ENCODE measurements at regions not wholly inside any gene's neighbourhood (a gene's known extent, or its start where the extent isn't known, plus 50 kb on each side); places are given as distances from the start of the nearest gene placed in this dataset.

DNA sequence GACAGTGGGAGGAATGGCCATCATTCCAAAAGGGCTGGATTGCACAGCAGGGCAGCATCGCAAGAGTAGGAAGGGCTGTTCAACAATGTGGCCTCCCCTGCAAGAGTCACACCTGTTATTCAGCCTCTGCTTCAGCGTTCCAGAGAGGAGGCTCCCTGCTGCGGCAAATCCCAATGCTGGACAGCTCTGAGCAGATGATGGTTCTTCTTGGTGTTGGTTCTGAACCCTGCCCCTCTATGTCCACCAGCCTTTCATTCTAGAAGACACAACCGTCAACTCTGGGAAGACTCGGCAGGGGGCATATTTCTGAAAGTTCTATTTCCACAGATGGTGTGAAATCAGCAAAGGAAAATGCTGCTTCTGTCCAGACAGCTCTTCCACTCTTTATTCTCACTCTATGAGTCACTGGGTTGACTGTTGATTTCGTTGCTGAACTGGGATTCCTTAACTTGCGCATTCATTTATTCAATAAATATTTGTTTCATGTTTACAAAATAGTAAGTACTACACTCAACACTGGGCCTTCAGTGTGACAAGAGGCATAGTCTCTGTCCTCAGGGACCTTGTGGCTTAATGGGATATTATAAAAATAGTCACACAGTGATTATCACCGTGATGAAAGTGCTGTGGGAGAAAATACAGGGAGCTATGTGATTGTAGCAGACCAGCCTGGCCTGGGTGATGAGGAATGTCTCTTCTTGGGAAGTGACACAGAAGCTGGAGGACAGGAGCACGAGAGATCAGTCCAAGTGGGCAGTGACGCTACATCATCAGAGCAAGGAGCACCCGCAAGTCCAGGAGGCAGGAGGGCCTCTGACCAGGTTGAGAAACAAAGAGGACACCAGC is 260.3 kb downstream of the SIPA1L2 start:
- ChIA-PET POLR2A (ENCODE audit: low non-redundant PET) (no interaction called here), CTCF (interaction anchor here (0.6 kb wide), 1 partner anchor 62 kb away, joined by 7 read pairs; no protein-coding TSS in a partner anchor)
- Histone ChIP-seq H3K9me3 (ENCODE audit: low read depth, low read length, poor library complexity, severe bottlenecking) (no peaks in the 10 kb centered on the region), H3K36me3 (ENCODE audit: insufficient read depth, low read length, poor library complexity, severe bottlenecking) (no peaks in the 10 kb centered on the region), H3K27me3 (replicated peaks; ENCODE audit: insufficient read depth, low read depth, low read length, poor library complexity) (no peaks in the 10 kb centered on the region), H3K27ac (ENCODE audit: low read depth, low read length, poor library complexity, severe bottlenecking) (no peak overlapping the region), H3K4me1 (ENCODE audit: insufficient read depth, low read length, poor library complexity, severe bottlenecking) (no peaks in the 10 kb centered on the region), H3K4me3 (ENCODE audit: low read depth, low read length, poor library complexity, severe bottlenecking) (no peak overlapping the region)
- no TSS peak for BruUV-seq (replicated peaks)
- intact Hi-C loops (cut with micrococcal nuclease; ENCODE audit: unreplicated experiment): no loop called here
- no peak for DNase-seq (ENCODE audit: low spot score)
- TF ChIP-seq, protein P1, sequence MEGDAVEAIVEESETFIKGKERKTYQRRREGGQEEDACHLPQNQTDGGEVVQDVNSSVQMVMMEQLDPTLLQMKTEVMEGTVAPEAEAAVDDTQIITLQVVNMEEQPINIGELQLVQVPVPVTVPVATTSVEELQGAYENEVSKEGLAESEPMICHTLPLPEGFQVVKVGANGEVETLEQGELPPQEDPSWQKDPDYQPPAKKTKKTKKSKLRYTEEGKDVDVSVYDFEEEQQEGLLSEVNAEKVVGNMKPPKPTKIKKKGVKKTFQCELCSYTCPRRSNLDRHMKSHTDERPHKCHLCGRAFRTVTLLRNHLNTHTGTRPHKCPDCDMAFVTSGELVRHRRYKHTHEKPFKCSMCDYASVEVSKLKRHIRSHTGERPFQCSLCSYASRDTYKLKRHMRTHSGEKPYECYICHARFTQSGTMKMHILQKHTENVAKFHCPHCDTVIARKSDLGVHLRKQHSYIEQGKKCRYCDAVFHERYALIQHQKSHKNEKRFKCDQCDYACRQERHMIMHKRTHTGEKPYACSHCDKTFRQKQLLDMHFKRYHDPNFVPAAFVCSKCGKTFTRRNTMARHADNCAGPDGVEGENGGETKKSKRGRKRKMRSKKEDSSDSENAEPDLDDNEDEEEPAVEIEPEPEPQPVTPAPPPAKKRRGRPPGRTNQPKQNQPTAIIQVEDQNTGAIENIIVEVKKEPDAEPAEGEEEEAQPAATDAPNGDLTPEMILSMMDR (conservative IDR thresholded peaks at IDR 0.05; ENCODE audit: low read depth, low read length): no peak
- TF ChIP-seq EZH2 (IDR thresholded peaks at IDR 0.05; ENCODE audit: borderline replicate concordance, low read depth, low read length, poor library complexity, severe bottlenecking): no peak

DNA sequence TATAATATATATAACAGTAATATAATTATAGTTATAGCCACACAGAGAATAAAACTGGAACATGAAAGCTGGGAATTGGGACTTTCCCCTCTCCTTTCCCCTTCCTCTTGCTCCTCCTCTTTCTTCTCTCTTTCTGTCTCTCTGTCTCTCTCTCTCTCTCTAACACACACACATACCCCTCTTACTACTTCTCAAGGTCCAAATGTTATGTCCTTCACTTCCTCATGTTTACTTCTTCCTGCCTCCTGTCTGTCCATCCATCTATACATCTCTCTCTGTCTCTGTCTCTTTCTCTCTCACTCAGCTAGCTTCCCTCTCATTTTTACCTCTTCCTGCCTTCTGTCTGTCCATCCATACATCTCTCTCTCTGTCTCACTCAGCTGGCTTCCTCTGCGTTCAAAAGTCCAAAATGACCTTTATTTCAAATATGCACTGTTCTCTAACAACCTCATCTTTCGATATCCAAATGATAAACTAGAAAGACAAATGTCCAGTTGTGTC is 261.1 kb downstream of the SIPA1L2 start:
- Histone ChIP-seq H3K4me1 (ENCODE audit: insufficient read depth, low read length, poor library complexity, severe bottlenecking) (no peaks in the 10 kb centered on the region), H3K27ac (ENCODE audit: low read depth, low read length, poor library complexity, severe bottlenecking) (no peak overlapping the region), H3K27me3 (replicated peaks; ENCODE audit: insufficient read depth, low read depth, low read length, poor library complexity) (no peaks in the 10 kb centered on the region), H3K36me3 (ENCODE audit: insufficient read depth, low read length, poor library complexity, severe bottlenecking) (no peaks in the 10 kb centered on the region), H3K9me3 (ENCODE audit: low read depth, low read length, poor library complexity, severe bottlenecking) (no peaks in the 10 kb centered on the region), H3K4me3 (ENCODE audit: low read depth, low read length, poor library complexity, severe bottlenecking) (no peak overlapping the region)
- ChIA-PET POLR2A (ENCODE audit: low non-redundant PET) (no interaction called here), CTCF (interaction anchor here (0.6 kb wide), 1 partner anchor 62 kb away, joined by 7 read pairs; no protein-coding TSS in a partner anchor)
- no peak for TF ChIP-seq EZH2 (IDR thresholded peaks at IDR 0.05; ENCODE audit: borderline replicate concordance, low read depth, low read length, poor library complexity, severe bottlenecking)
- TF ChIP-seq, protein P1 (conservative IDR thresholded peaks at IDR 0.05; ENCODE audit: low read depth, low read length): no peak
- intact Hi-C loops (cut with micrococcal nuclease; ENCODE audit: unreplicated experiment): no loop called here
- BruUV-seq (replicated peaks): no TSS peak
- no peak for DNase-seq (ENCODE audit: low spot score)

DNA sequence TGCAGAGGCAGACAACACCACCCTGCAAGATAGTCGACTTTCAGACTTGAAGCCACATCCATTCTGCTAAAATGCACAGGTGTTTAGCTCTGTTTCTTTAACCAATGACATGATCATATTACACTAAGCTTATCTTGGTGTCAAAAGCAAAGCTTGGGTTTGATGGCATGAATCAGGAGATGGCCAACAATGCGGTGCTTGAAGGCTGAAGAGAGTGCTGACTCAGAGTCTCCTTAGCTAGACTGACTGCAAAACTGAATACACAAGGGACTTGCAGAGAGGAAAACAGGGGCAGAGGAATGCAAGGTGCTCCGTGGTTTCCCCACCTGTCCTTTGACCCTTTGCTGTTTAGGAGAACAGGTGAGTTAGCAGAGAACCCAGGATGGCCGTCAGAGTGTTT is 262.6 kb downstream of the SIPA1L2 start:
- ChIA-PET POLR2A (ENCODE audit: low non-redundant PET) (no interaction called here), CTCF (no interaction called here)
- no peaks in the 10 kb centered on the region for H3K36me3 ChIP-seq (ENCODE audit: insufficient read depth, low read length, poor library complexity, severe bottlenecking)
- H3K4me3 ChIP-seq (ENCODE audit: low read depth, low read length, poor library complexity, severe bottlenecking): no peak overlapping the region
- intact Hi-C loops (cut with micrococcal nuclease; ENCODE audit: unreplicated experiment): no loop called here
- H3K9me3 ChIP-seq (ENCODE audit: low read depth, low read length, poor library complexity, severe bottlenecking): no peaks in the 10 kb centered on the region
- BruUV-seq (replicated peaks): no TSS peak
- no peak for DNase-seq (ENCODE audit: low spot score)
- no peak overlapping the region for H3K27ac ChIP-seq (ENCODE audit: low read depth, low read length, poor library complexity, severe bottlenecking)
- TF ChIP-seq, protein P1 (conservative IDR thresholded peaks at IDR 0.05; ENCODE audit: low read depth, low read length): no peak
- no peak for TF ChIP-seq EZH2 (IDR thresholded peaks at IDR 0.05; ENCODE audit: borderline replicate concordance, low read depth, low read length, poor library complexity, severe bottlenecking)
- H3K4me1 ChIP-seq (ENCODE audit: insufficient read depth, low read length, poor library complexity, severe bottlenecking): no peaks in the 10 kb centered on the region
- H3K27me3 ChIP-seq (replicated peaks; ENCODE audit: insufficient read depth, low read depth, low read length, poor library complexity): no peaks in the 10 kb centered on the region
